ENCODE measurements at regions not wholly inside any gene's neighbourhood (a gene's known extent, or its start where the extent isn't known, plus 50 kb on each side); places are given as distances from the start of the nearest gene placed in this dataset.

DNA sequence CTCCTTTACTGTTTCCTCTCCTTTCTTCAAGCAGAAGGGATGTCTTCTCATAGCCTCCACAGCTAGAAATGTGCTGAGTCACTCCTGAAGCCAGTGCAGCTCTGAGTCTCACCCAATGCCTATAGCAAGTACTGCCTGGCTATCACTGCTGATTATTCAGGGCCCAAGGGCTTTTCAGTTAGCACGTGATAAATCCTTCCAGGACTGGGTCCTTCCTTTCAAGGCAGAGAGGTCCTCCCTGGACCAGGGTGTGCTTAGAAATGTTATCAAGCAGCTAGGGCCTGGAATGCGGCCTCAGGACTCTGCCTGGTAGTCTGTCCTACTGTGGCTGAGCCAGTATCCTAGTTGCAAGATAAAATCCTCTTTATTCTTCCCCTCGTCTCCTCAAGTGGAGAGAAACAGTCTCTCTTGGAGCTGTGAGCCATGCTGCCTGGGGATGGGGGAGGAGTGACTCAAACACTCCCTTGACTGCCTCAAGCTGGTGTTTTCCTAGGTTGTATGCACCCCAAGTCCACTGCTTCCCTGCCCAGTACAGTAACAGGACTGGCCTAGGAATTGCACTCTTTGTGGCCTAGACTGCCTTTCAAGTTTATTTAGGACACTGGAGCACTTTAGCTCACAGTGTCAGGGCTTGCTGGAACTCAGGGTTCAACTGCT is 198.7 kb upstream of the SERP2 start:
- peak; percentile 27 for ATAC-seq (ENCODE audit: insufficient read depth, low FRiP score)

DNA sequence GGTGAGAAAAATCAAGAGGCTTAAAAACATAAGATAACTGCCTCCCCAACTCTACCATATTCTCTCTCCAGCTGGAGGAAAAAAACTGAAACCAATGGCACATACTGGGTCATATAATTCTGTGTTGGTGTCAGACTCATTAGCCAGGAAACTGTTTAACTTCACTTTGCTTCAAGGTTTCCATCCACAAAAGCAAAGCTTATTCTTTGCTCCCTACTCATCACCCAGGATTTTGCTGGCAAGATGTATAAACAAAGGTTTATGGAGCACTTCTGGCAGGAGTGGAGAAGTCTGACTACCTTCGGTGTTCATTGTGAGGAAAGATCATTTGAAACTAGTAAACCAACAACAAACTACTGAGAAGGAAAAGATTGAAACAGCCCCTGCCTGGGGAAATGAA is 197.5 kb upstream of the SERP2 start:
- Histone ChIP-seq H3K9me3 (ENCODE audit: control insufficient read depth in 4 of 4, insufficient read depth in 3 of 4, low read length in 3 of 4) (peaks cover 0 to 3% (median 0%) of the 10 kb centered on the region in 4 donors), H3K4me1 (ENCODE audit: control insufficient read depth in 5 of 5, insufficient read depth in 5 of 5, low read length in 5 of 5) (peaks cover 0 to 10% (median 0%) of the 10 kb centered on the region in 5 donors), H3K9ac (ENCODE audit: insufficient read depth in 1 of 2, low read length in 2 of 2) (no peak overlapping the region), H3K27me3 (ENCODE audit: control insufficient read depth in 3 of 3, insufficient read depth in 3 of 3, low read length in 2 of 3) (peaks cover 0 to 2% (median 0%) of the 10 kb centered on the region in 3 donors), H3K36me3 (ENCODE audit: control insufficient read depth in 4 of 4, insufficient read depth in 4 of 4, low read length in 4 of 4) (no peaks in the 10 kb centered on the region), H3K27ac (ENCODE audit: low read depth in 1 of 2, low read length in 1 of 2) (no peak overlapping the region), H3K4me3 (no peak overlapping the region)
- TF ChIP-seq, protein P1, sequence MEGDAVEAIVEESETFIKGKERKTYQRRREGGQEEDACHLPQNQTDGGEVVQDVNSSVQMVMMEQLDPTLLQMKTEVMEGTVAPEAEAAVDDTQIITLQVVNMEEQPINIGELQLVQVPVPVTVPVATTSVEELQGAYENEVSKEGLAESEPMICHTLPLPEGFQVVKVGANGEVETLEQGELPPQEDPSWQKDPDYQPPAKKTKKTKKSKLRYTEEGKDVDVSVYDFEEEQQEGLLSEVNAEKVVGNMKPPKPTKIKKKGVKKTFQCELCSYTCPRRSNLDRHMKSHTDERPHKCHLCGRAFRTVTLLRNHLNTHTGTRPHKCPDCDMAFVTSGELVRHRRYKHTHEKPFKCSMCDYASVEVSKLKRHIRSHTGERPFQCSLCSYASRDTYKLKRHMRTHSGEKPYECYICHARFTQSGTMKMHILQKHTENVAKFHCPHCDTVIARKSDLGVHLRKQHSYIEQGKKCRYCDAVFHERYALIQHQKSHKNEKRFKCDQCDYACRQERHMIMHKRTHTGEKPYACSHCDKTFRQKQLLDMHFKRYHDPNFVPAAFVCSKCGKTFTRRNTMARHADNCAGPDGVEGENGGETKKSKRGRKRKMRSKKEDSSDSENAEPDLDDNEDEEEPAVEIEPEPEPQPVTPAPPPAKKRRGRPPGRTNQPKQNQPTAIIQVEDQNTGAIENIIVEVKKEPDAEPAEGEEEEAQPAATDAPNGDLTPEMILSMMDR (IDR thresholded peaks at IDR 0.05; ENCODE audit: control extremely low read depth, extremely low read depth) = no peak
- ATAC-seq (ENCODE audit: insufficient read depth, low FRiP score) (no peak), DNase-seq (no peak)
- WGBS, 2 donors = no CpG with 5 or more reads among the region's 1 CpG

More for the DNA sequence above, 198.7 kb upstream of the SERP2 start:
- Histone ChIP-seq H3K36me3 (ENCODE audit: control insufficient read depth in 4 of 4, insufficient read depth in 4 of 4, low read length in 4 of 4) (no peaks in the 10 kb centered on the region), H3K9ac (ENCODE audit: insufficient read depth in 1 of 2, low read length in 2 of 2) (no peak overlapping the region), H3K4me1 (ENCODE audit: control insufficient read depth in 5 of 5, insufficient read depth in 5 of 5, low read length in 5 of 5) (peaks cover 0 to 10% (median 0%) of the 10 kb centered on the region in 5 donors), H3K27me3 (ENCODE audit: control insufficient read depth in 3 of 3, insufficient read depth in 3 of 3, low read length in 2 of 3) (peaks cover 0 to 2% (median 0%) of the 10 kb centered on the region in 3 donors), H3K9me3 (ENCODE audit: control insufficient read depth in 4 of 4, insufficient read depth in 3 of 4, low read length in 3 of 4) (peaks cover 0 to 3% (median 0%) of the 10 kb centered on the region in 4 donors), H3K4me3 (no peak overlapping the region), H3K27ac (ENCODE audit: low read depth in 1 of 2, low read length in 1 of 2) (peak overlapping the region in 1 of 2 donors; percentile 70)
- 71 to 85% methylated on average over 3 of the region's 3 CpGs for WGBS, 2 donors
- DNase-seq = no peak
- TF ChIP-seq, protein P1 (IDR thresholded peaks at IDR 0.05; ENCODE audit: control extremely low read depth, extremely low read depth) = no peak

DNA sequence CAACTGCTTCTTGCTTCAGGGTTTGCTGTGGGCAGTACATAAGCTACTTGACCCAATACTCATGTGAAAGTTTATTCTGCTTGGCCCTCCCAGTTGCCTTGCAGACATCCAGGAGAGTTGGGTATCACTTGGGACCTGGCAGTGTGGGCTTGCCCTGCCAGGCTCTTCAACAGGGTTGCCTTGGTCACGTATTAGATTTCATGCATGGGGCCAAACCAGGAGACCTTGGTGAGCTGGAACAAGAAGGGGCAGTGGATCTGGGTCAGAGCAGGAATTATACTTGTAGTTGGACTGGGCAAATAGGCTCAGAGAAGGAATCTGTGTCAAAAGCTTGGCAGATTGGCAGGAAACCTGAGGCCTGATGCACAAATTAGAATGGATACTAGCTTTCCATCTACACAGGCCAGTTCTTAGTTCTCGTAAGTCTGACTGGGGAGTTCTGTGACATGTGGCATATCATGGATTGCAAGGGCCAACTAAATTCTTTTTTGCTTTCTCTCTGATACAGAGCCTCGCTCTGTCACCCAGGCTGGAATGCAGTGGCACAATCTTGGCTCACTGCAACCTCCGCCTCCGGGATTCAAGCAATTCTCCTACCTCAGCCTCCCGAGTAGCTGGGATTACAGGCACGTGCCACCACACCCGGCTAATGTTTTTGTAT is 192.6 kb upstream of the SERP2 start:
- no peak overlapping the region for H3K9ac ChIP-seq (ENCODE audit: insufficient read depth in 1 of 2, low read length in 2 of 2)
- no peak for DNase-seq

More for the DNA sequence above, 192.6 kb upstream of the SERP2 start:
- ATAC-seq (ENCODE audit: insufficient read depth, low FRiP score) = no peak
- no peak overlapping the region for H3K4me3 ChIP-seq
- TF ChIP-seq, protein P1 (IDR thresholded peaks at IDR 0.05; ENCODE audit: control extremely low read depth, extremely low read depth) = no peak
- H3K36me3 ChIP-seq (ENCODE audit: control insufficient read depth in 4 of 4, insufficient read depth in 4 of 4, low read length in 4 of 4) = no peaks in the 10 kb centered on the region
- H3K27ac ChIP-seq (ENCODE audit: low read depth in 1 of 2, low read length in 1 of 2) = no peak overlapping the region
- whole genome bisulfite sequencing, 2 donors = 95 to 97% methylated on average over 8 of the region's 8 CpGs
- H3K9me3 ChIP-seq (ENCODE audit: control insufficient read depth in 4 of 4, insufficient read depth in 3 of 4, low read length in 3 of 4) = peaks cover 0 to 4% (median 0%) of the 10 kb centered on the region in 4 donors
- H3K4me1 ChIP-seq (ENCODE audit: control insufficient read depth in 5 of 5, insufficient read depth in 5 of 5, low read length in 5 of 5) = no peaks in the 10 kb centered on the region
- H3K27me3 ChIP-seq (ENCODE audit: control insufficient read depth in 3 of 3, insufficient read depth in 3 of 3, low read length in 2 of 3) = peaks cover 0 to 2% (median 0%) of the 10 kb centered on the region in 3 donors
